NCI-H510A treated with DMSO at 0.1 percent for 48 hours (cell line): ENCODE measurements at regions not wholly inside any gene's neighbourhood (a gene's known extent, or its start where the extent isn't known, plus 50 kb on each side); places are given as distances from the start of the nearest gene placed in this dataset.
A peak's percentile ranks its signal among the peaks of the same experiment; 100 is the strongest.
"Not testable (repeated sequence)": the region's sequence is repeated elsewhere in the genome, so short reads cannot be mapped to it uniquely, and the experiment has no call there.

Experiments
- DNase-seq: peaks from one replicate; lab custom pipeline; 2025; lab: John Stamatoyannopoulos, UW

GRCh38 chr13:44149231-44149630 is 224.4 kb upstream of the SERP2 start:
- not testable (repeated sequence) for DNase-seq

GRCh38 chr13:44149821-44150220 is 223.8 kb upstream of the SERP2 start:
- no peak for DNase-seq

- no peak for DNase-seq
These were observed 222.2 kb upstream of the SERP2 start for GRCh38 chr13:44151474-44151873.

GRCh38 chr13:44153496-44153895 is 220.1 kb upstream of the SERP2 start:
- DNase-seq: no peak

GRCh38 chr13:44155422-44156293 is 218.0 kb upstream of the SERP2 start:
- DNase-seq: peak; percentile 16

GRCh38 chr13:44156294-44156658 is 217.3 kb upstream of the SERP2 start:
- no peak for DNase-seq

- no peak for DNase-seq
These were observed 216.0 kb upstream of the SERP2 start for GRCh38 chr13:44157606-44158005.

GRCh38 chr13:44158098-44158521 is 215.5 kb upstream of the SERP2 start:
- DNase-seq: no peak

GRCh38 chr13:44158881-44159632 is 214.6 kb upstream of the SERP2 start:
- DNase-seq: no peak

GRCh38 chr13:44159633-44160279 is 213.9 kb upstream of the SERP2 start:
- DNase-seq: no peak

GRCh38 chr13:44160591-44161191 is 212.9 kb upstream of the SERP2 start:
- no peak for DNase-seq

GRCh38 chr13:44163108-44163507 is 210.5 kb upstream of the SERP2 start:
- DNase-seq: no peak

- no peak for DNase-seq
These were observed 208.3 kb upstream of the SERP2 start for GRCh38 chr13:44165221-44165888.

GRCh38 chr13:44165889-44166496 is 207.6 kb upstream of the SERP2 start:
- DNase-seq: no peak

GRCh38 chr13:44169018-44169911 is 204.4 kb upstream of the SERP2 start:
- no peak for DNase-seq

- DNase-seq: no peak
These were observed 202.9 kb upstream of the SERP2 start for GRCh38 chr13:44170731-44171130.

GRCh38 chr13:44171156-44171555 is 202.5 kb upstream of the SERP2 start:
- no peak for DNase-seq

- DNase-seq: no peak
These were observed 201.8 kb upstream of the SERP2 start for GRCh38 chr13:44171861-44172260.

GRCh38 chr13:44172281-44172810 is 201.3 kb upstream of the SERP2 start:
- no peak for DNase-seq
